H1 (cell line): ENCODE measurements at regions not wholly inside any gene's neighbourhood (a gene's known extent, or its start where the extent isn't known, plus 50 kb on each side); places are given as distances from the start of the nearest gene placed in this dataset.
"Not testable (repeated sequence)": the region's sequence is repeated elsewhere in the genome, so short reads cannot be mapped to it uniquely, and the experiment has no call there.

ENCODE experiments used
- CREB1 ChIP-seq: IDR thresholded peaks from 2 replicates; pipeline ENCODE4 v1.6.1; 2012; ENCODE audit warnings: inconsistent platforms
- CTCF ChIP-seq, 3 experiments: IDR thresholded peaks; 1 replicate in 2 of 3; 2 replicates in 1 of 3; pipeline versions ENCODE4 v1.5.1 to v1.6.1; 2011; ENCODE audit warnings: low read length in 3 of 3, mild to moderate bottlenecking in 3 of 3, inconsistent platforms in 2 of 3, low read depth in 1 of 3, moderate library complexity in 1 of 3; ENCODE audit not compliant: insufficient read depth in 1 of 3; ENCODE audit errors: control extremely low read depth in 1 of 3
- EZH2 ChIP-seq: fragments of 200-600 bp; sonication (generic); IDR thresholded peaks from 2 replicates; pipeline ENCODE4 v1.7.1; 2012; ENCODE audit warnings: low read depth, mild to moderate bottlenecking, moderate library complexity, low read length, inconsistent platforms; ENCODE audit not compliant: severe bottlenecking
- MAFK ChIP-seq: IDR thresholded peaks from 2 replicates; pipeline ENCODE4 v1.6.1; 2012; ENCODE audit warnings: low read depth, mild to moderate bottlenecking, improper control_type of control experiment, low read length
- POLR2A ChIP-seq, 2 experiments: IDR thresholded peaks; 1 replicate in 1 of 2; 2 replicates in 1 of 2; pipeline ENCODE4 v1.6.1; 2011; ENCODE audit warnings: low read depth in 2 of 2, low read length in 2 of 2, mild to moderate bottlenecking in 2 of 2; ENCODE audit errors: control extremely low read depth in 1 of 2
- POLR2AphosphoS5 ChIP-seq: IDR thresholded peaks from 2 replicates; pipeline ENCODE4 v1.6.1; 2011; ENCODE audit warnings: low read depth, low read length
- TF ChIP-seq, protein P1 (sequence below): IDR thresholded peaks from 2 replicates; pipeline ENCODE4 v1.6.1; 2012; ENCODE audit warnings: inconsistent platforms
- TF ChIP-seq, protein P2 (sequence below): IDR thresholded peaks from 2 replicates; pipeline ENCODE4 v1.6.1; 2012; ENCODE audit warnings: inconsistent platforms

DNA sequence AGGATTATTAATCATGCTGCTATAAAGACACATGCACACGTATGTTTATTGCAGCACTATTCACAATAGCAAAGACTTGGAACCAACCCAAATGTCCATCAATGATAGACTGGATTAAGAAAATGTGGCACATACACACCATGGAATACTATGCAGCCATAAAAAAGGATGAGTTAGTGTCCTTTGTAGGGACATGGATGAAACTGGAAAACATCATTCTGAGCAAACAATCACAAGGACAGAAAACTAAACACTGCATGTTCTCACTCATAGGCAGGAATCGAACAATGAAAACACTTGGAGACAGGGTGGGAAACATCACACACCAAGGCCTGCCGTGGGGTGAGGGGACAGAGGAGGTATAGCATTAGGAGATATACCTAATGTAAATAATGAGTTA is 56.4 kb upstream of the SESTD1 start:
- TF ChIP-seq POLR2A (IDR thresholded peaks at IDR 0.05; ENCODE audit: control extremely low read depth in 1 of 2, low read depth in 2 of 2, low read length in 2 of 2); CTCF (IDR thresholded peaks at IDR 0.05; ENCODE audit: control extremely low read depth in 1 of 3, insufficient read depth in 1 of 3, low read depth in 1 of 3, low read length in 3 of 3); POLR2AphosphoS5; MAFK; EZH2; CREB1: not testable (repeated sequence)
- TF ChIP-seq, protein P1, sequence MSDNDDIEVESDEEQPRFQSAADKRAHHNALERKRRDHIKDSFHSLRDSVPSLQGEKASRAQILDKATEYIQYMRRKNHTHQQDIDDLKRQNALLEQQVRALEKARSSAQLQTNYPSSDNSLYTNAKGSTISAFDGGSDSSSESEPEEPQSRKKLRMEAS: not testable (repeated sequence)
- TF ChIP-seq, protein P2, sequence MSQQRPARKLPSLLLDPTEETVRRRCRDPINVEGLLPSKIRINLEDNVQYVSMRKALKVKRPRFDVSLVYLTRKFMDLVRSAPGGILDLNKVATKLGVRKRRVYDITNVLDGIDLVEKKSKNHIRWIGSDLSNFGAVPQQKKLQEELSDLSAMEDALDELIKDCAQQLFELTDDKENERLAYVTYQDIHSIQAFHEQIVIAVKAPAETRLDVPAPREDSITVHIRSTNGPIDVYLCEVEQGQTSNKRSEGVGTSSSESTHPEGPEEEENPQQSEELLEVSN: not testable (repeated sequence)
